ENCODE measurements at regions not wholly inside any gene's neighbourhood (a gene's known extent, or its start where the extent isn't known, plus 50 kb on each side); places are given as distances from the start of the nearest gene placed in this dataset.
A peak's percentile ranks its signal among the peaks of the same experiment; 100 is the strongest.

DNA sequence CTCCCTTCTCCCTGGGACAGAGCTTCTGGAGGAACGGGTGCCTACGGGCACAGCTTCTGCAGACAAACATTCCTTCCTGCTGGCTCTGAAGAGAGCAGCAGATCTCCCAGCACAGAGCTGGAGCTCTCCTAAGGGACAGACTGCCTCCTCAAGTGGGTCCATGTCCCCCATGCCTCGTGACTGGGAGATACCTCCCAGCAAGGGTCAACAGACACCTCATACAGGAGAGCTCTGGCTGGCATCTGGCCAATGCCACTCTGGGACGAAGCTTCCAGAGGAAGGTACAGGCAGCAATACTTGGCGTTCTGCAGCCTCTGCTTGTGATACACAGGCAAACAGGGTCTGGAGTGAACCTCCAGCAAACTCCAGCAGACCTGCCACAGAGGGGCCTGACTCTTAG, 227.9 kb downstream of the SPATA31D1 start:
- no peak for DNase-seq (ENCODE audit: low read depth, low spot score)

DNA sequence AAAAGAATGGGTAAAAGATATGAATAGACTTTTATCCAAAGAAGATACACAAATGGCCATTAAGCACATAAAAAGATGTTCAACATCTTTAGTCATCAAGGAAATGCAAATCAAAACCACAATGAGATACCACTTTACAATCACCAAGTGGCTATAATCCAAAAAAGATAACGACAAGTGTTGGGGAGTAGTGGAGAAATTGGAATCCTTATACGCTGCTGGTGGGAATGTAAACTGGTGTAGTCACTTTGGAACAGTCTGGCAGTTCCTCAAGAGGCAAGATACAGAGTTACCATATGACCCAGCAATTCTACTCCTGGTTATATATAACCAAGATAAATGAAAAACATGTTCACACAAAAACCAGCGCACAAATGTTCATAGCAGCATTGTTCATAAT, 234.9 kb downstream of the SPATA31D1 start:
- no peak for DNase-seq (ENCODE audit: low read depth, low spot score)

- DNase-seq (ENCODE audit: low read depth, low spot score): no peak
These were observed 242.8 kb downstream of the SPATA31D1 start for GRCh38 chr9:82231411-82231810.

DNA sequence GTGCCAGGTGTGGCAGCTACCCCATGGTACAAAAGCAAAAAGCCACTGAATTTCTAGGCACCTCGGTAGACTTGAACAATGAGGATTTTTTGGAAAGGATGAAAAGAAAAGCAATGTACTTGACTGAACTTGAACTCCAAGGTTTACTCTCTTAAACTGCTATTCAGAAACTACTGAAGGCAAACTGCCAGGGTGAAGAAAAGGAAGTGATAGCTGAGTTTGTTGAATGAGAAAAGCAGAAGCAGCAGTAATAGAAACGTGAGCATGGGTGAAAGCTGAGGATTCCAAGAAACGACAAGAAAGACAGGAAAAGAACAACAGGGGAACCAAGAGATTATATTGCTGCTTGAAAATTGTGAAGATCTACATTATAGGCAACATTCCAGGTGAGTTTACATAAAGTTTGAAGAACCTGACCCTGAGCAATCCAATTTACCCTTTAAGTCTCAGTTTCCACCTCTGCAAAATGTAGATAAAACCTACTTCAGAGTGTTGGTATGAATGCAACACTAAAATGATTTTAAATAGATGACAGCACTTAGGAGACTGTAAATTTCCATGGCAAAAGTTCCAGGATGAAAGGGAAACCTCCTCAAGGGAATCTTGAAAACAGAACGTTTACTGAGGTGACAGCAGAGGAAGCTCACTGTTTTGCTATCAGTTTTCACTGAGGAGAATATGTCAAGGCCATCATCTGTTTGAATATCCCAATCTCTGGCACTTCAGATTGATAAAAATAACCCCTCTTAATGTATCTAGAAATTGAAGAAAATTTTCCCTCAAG, 245.8 kb downstream of the SPATA31D1 start:
- no peak for DNase-seq (ENCODE audit: low read depth, low spot score)

GRCh38 chr9:82242285-82242963, 253.9 kb downstream of the SPATA31D1 start:
- DNase-seq (ENCODE audit: low read depth, low spot score): no peak

DNA sequence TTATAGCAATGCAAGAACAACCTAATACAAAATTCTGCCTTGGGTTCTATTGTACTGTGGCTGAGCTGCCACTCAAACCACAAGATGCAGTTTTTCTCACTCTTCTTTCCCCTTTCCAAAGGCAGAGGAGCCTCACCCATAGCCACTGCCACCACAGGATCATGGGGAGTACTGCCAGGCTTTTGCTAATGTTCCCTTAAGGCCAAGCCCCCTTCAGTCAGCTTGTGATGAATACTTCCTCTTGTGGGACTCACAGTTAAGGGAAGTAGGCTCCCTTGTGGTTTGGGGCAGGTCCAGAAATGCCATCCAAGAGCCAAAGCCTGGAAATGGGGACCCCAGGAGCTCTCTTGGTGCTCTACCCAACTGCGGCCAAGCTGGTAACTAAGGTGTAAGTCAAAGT, 258.7 kb downstream of the SPATA31D1 start:
- no peak for DNase-seq (ENCODE audit: low read depth, low spot score)

DNA sequence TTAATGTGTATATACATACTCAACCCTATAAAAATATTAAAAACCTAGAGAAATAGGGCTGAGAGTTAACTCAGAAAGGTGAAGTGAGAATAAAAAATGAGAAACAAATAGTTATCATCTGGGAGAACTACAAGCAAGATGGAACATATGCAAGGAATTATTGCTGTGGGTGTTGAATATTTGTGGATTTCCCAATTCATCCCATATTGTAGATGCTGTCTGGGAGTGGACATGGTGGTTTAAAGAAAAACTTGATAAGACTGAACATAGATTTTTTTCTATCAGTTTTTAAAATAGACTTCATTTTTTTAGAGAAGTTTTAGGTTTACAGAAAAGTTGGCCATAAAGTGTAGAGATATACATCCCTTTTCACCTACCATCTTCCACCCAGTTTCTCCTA, 263.5 kb downstream of the SPATA31D1 start:
- DNase-seq (ENCODE audit: low read depth, low spot score): no peak

DNA sequence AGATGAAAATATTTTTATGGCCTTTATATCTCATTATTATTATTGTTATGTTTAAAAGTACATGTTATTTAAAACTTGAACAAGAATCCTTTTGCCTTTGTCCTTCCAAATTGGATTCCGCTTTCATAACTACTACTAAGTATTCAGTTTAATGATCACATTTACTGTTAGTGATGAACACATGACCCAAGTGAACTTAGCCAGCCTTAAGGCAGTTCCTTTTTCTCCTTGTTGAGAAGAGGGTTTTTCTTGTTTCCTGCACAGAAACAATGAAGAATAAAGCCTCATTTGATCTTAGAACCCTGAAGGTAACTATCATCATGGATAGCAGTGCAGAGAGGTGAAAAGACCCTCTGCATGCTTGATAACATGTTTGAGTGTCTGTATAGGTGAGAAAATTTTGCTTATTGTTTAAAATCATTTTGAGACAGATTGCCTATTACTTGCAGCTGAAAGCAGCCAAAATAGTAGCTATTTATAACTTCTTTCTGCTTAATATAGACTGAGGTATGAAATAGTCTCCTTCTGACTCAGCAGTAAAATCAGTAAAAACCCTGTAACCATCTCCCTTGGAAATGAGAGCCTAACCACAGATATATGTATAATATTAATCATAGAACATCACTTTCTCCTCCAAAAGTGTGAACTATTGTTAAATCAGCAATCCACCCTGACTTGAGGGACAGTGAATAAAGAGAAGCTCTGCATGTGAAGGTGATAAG, 266.2 kb downstream of the SPATA31D1 start:
- no peak for DNase-seq (ENCODE audit: low read depth, low spot score)

GRCh38 chr9:82255481-82256176, 267.1 kb downstream of the SPATA31D1 start:
- DNase-seq (ENCODE audit: low read depth, low spot score): no peak

DNA sequence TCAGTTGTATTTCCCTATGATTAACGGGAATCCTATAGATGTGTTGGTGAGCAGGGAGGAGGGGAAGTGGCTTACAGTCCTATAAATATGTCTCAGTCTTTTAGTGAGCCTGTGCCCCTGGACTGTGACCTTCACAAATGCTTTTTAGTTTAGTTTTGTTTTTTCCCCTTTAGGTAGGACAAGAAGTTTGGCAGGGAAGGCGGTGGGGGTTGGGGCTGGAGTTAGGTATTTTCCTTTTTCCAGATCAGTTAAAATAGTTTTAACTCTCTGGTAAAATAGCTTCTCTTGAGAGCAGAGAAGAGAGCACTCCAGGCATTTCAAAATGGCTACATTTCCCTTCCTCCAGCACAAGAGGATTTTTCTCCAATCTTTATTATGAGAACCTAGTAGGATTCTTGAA, 272.1 kb downstream of the SPATA31D1 start:
- DNase-seq (ENCODE audit: low read depth, low spot score): no peak

GRCh38 chr9:82263619-82264018, 275.0 kb downstream of the SPATA31D1 start:
- DNase-seq (ENCODE audit: low read depth, low spot score): no peak

GRCh38 chr9:82271106-82271561, 282.6 kb downstream of the SPATA31D1 start:
- peak; percentile 17 for DNase-seq (ENCODE audit: low read depth, low spot score)

GRCh38 chr9:82273121-82273520, 284.5 kb downstream of the SPATA31D1 start:
- DNase-seq (ENCODE audit: low read depth, low spot score): no peak

GRCh38 chr9:82275258-82275927, 286.8 kb downstream of the SPATA31D1 start:
- DNase-seq (ENCODE audit: low read depth, low spot score): no peak

DNA sequence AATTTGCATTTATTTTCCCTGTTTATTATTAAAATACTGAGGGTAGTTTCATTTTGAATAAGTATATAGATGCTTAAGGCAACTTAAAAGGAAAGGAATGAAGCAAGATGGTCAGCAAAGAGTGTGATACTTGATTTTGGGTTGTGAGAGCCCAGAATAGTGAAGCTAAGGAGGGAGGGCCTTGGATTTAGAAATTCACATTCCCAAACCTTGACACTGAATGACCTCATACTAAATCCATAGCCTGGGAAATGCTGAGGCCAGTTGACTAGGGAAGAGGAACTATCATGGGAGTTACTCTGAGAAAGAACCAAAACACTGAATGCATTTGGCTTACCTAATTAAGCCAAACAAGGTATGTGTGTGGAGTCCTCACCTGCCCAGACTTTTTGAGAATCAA, 292.5 kb downstream of the SPATA31D1 start:
- no peak for DNase-seq (ENCODE audit: low read depth, low spot score)

- DNase-seq (ENCODE audit: low read depth, low spot score): no peak
These were observed 296.2 kb downstream of the SPATA31D1 start for GRCh38 chr9:82284758-82285157.

GRCh38 chr9:82295181-82295580, 306.6 kb downstream of the SPATA31D1 start:
- no peak for DNase-seq (ENCODE audit: low read depth, low spot score)

DNA sequence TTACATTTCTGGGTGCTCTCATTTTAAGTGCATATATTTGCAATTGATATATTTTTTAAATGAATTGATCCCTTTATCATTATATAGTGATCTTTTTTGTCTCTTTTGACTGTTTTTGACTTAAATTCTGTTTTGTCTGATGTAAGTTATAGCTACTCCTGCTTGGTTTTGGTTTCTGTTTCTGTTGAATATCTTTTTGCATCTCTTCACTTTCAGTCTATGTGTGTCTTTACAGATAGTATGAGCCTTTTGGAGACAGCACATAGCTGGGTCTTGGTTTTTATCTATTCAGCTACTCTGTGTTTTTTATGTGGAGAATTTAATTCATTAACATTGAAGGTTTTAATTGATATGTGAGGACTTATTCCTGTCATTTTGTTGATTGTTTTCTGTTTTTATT, 311.3 kb downstream of the SPATA31D1 start:
- DNase-seq (ENCODE audit: low read depth, low spot score): no peak

DNA sequence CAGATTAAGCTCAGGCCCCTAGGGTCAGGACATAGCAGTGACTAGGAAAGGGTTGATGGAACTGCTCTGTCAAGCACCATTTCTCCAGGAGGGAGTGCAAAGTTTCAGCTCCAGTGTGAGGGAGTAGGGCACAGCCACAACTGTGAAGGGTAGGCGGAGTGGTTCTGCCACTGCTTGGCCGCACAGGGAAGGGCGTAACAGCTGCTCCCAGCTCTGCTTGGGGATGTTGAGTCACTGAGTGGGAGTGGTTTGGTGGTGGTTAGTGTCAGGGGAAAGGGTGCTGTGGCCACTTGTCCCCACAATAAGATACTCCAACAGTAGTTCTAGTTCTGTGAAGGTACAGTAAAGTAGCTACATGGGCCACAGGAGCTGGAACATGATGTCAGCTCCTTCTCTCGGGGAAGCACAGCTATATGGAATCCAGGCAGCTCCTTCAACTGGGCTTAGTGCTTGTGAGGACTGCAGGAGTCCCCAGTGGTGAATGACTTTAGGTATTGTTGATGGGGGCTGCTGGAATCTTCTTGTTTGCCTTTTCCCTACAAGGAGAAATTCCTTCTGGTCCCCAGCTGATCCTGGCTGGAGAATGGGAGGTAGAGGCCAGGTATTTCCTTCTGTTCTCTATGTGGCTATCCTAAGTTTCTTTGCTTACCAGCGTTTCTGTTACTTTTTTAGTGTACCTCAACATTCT, 314.5 kb downstream of the SPATA31D1 start:
- no peak for DNase-seq (ENCODE audit: low read depth, low spot score)

DNA sequence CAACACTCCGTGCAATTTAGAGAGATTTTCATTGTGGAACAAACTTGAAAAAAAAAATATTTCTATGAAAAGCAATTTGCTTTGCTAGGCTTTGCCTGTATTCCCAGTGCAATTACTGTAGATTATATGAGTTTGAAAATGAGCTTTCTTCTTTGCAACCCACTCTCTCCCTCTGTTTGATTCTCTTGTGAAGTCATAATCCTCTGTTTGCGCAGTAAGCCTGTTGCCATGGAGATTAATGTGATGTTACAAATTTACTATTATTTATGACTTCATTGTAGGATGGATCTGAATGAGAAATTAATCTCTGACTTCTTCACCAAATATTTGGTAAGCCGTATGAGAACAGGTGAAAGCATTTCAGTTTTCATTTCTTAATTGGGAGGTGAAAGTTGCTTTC, 320.3 kb downstream of the SPATA31D1 start:
- no peak for DNase-seq (ENCODE audit: low read depth, low spot score)

- no peak for DNase-seq (ENCODE audit: low read depth, low spot score)
These were observed 325.1 kb downstream of the SPATA31D1 start for GRCh38 chr9:82313697-82314096.

Data from brain pericyte (primary cell).